ENCODE measurements at regions not wholly inside any gene's neighbourhood (a gene's known extent, or its start where the extent isn't known, plus 50 kb on each side); places are given as distances from the start of the nearest gene placed in this dataset.

GRCh38 chr4:34943741-34944386 lies 1300.5 kb downstream of the ARAP2 start:
- H3K4me3 ChIP-seq (ENCODE audit: low read depth, low read length), result no peak overlapping the region
- no peak for DNase-seq (ENCODE audit: low read depth)
- TF ChIP-seq, protein P1, sequence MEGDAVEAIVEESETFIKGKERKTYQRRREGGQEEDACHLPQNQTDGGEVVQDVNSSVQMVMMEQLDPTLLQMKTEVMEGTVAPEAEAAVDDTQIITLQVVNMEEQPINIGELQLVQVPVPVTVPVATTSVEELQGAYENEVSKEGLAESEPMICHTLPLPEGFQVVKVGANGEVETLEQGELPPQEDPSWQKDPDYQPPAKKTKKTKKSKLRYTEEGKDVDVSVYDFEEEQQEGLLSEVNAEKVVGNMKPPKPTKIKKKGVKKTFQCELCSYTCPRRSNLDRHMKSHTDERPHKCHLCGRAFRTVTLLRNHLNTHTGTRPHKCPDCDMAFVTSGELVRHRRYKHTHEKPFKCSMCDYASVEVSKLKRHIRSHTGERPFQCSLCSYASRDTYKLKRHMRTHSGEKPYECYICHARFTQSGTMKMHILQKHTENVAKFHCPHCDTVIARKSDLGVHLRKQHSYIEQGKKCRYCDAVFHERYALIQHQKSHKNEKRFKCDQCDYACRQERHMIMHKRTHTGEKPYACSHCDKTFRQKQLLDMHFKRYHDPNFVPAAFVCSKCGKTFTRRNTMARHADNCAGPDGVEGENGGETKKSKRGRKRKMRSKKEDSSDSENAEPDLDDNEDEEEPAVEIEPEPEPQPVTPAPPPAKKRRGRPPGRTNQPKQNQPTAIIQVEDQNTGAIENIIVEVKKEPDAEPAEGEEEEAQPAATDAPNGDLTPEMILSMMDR (IDR thresholded peaks at IDR 0.05; ENCODE audit: insufficient read depth, low read depth, low read length), result no peak

DNA sequence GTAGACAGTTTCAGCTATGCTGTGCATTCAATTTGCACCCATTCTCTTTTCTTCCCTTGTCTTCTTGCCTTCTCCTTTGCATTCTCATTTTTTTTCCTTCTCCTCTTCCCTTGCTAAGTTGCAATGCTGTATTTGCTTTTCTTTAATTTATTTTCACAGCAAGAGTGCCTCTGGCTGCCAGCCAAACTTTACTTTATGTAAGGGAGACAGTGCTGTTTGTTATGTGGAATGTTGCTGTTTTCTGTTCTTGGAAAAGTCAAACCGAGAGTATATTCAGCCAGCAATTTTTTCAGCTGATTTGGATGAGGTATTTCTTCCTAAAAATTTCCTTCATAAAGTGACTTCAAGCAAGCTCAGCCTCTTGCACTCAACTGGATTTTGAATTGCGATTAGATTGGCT lies 1293.4 kb downstream of the ARAP2 start:
- TF ChIP-seq, protein P1 (IDR thresholded peaks at IDR 0.05; ENCODE audit: insufficient read depth, low read depth, low read length), result no peak
- no peak for DNase-seq (ENCODE audit: low read depth)
- no peak overlapping the region for H3K4me3 ChIP-seq (ENCODE audit: low read depth, low read length)

- no peak for DNase-seq (ENCODE audit: low read depth)
- no peak overlapping the region for H3K4me3 ChIP-seq (ENCODE audit: low read depth, low read length)
- TF ChIP-seq, protein P1 (IDR thresholded peaks at IDR 0.05; ENCODE audit: insufficient read depth, low read depth, low read length), result no peak
Measured at GRCh38 chr4:34953145-34953799, 1291.0 kb downstream of the ARAP2 start.

GRCh38 chr4:34964613-34965012 lies 1279.7 kb downstream of the ARAP2 start:
- no peak for DNase-seq (ENCODE audit: low read depth)
- H3K4me3 ChIP-seq (ENCODE audit: low read depth, low read length), result no peak overlapping the region
- TF ChIP-seq, protein P1 (IDR thresholded peaks at IDR 0.05; ENCODE audit: insufficient read depth, low read depth, low read length), result no peak

GRCh38 chr4:34972189-34972588 lies 1272.1 kb downstream of the ARAP2 start:
- TF ChIP-seq, protein P1 (IDR thresholded peaks at IDR 0.05; ENCODE audit: insufficient read depth, low read depth, low read length), result no peak
- no peak for DNase-seq (ENCODE audit: low read depth)
- H3K4me3 ChIP-seq (ENCODE audit: low read depth, low read length), result no peak overlapping the region

- DNase-seq (ENCODE audit: low read depth), result no peak
- TF ChIP-seq, protein P1 (IDR thresholded peaks at IDR 0.05; ENCODE audit: insufficient read depth, low read depth, low read length), result no peak
- H3K4me3 ChIP-seq (ENCODE audit: low read depth, low read length), result no peak overlapping the region
Measured at GRCh38 chr4:34973650-34974312, 1270.5 kb downstream of the ARAP2 start.
